Adrenal gland (tissue), 9 donors: ENCODE measurements at regions not wholly inside any gene's neighbourhood (a gene's known extent, or its start where the extent isn't known, plus 50 kb on each side); places are given as distances from the start of the nearest gene placed in this dataset.

Experiments used
- DNase-seq, 7 donors: peaks; one replicate each; pipeline ENCODE4 v3.0.0-alpha.2; 2019 to 2020
- H3K27ac ChIP-seq, 5 donors: fragments of 200-600 bp; sonication (generic) in 4 of 5; 1 replicate in 3 of 5; 2 replicates in 2 of 5; pipeline versions ENCODE4 v1.5.1 to v1.8.0; 2016 to 2020; ENCODE audit warnings: mild to moderate bottlenecking in 1 of 5
- H3K27me3 ChIP-seq: fragments of 200-600 bp; 2 replicates; pipeline ENCODE4 v1.8.0; 2021
- H3K36me3 ChIP-seq, 2 donors: fragments of 200-600 bp; replicated peaks in 1 of 2; 1 replicate in 1 of 2; 2 replicates in 1 of 2; pipeline versions ENCODE4 v1.5.1 to v1.8.0; 2018 to 2022
- H3K4me1 ChIP-seq, 2 donors: fragments of 200-600 bp; replicated peaks in 1 of 2; 1 replicate in 1 of 2; 2 replicates in 1 of 2; pipeline versions ENCODE4 v1.5.1 to v1.8.0; 2018 to 2021
- H3K4me3 ChIP-seq, 4 donors: fragments of 200-600 bp; sonication (generic) in 3 of 4; one replicate each; pipeline ENCODE4 v1.5.1; 2016 to 2018
- H3K9me3 ChIP-seq, 3 donors: fragments of 200-600 bp; sonication (generic) in 1 of 3; replicated peaks in 1 of 3; 1 replicate in 2 of 3; 2 replicates in 1 of 3; pipeline versions ENCODE4 v1.5.1 to v1.8.0; 2016 to 2021
- CTCF ChIP-seq, 6 experiments: fragments of 450-650 bp in 4 of 6; fragments of 200-600 bp in 2 of 6; sonication (generic) in 1 of 6; IDR thresholded peaks; 1 replicate in 5 of 6; 2 replicates in 1 of 6; pipeline versions ENCODE4 v1.5.1 to v1.8.0; 2016 to 2021; ENCODE audit warnings: antibody characterized with exemption in 6 of 6, mild to moderate bottlenecking in 2 of 6, moderate library complexity in 1 of 6
- POLR2A ChIP-seq, 2 donors: fragments of 450-650 bp; IDR thresholded peaks; one replicate each; pipeline ENCODE4 v1.6.1; 2017; ENCODE audit warnings: antibody characterized with exemption in 2 of 2, mild to moderate bottlenecking in 2 of 2, moderate library complexity in 1 of 2
- whole genome bisulfite sequencing, 4 donors: extraction: QIAGEN DNeasy Blood & Tissue Kit in 2 of 4; methylation state at CpG; one replicate each; pipeline versions ENCODE4 v1.1.5 to v1.1.7; 2013 to 2017; 5-methylcytosine and 5-hydroxymethylcytosine counted together
- intact Hi-C, 2 donors: fragments of 100-400 bp; cut with DNase I; formaldehyde crosslinking; loops; one replicate each; pipeline versions ENCODE4 v1.14.1 to v1.15.0; 2022 to 2023
- donor health status: healthy with polysubstance abuse.
- donor health status: Bipolar disorder and iron deficiency.
- donor health status: DM: yes; HTN: yes; CAD: no.
- donor health status: DM: no; HTN: no; CAD: no.
- donor health status: DM: no; HTN: no; CAD: no.

- intact Hi-C loops = no loop called here
- Histone ChIP-seq H3K9me3 (no peaks in the 10 kb centered on the region), H3K4me3 (no peak overlapping the region), H3K36me3 (no peaks in the 10 kb centered on the region), H3K27me3 (no peaks in the 10 kb centered on the region), H3K27ac (no peak overlapping the region), H3K4me1 (no peaks in the 10 kb centered on the region)
- DNase-seq = no peak
- TF ChIP-seq POLR2A (IDR thresholded peaks at IDR 0.05) (no peak), CTCF (IDR thresholded peaks at IDR 0.05) (no peak)
- WGBS, 4 donors = 82 to 88% (median 85%) methylated on average over 4 of the region's 4 CpGs
Observed at GRCh38 chr2:180062178-180062577, 55.1 kb upstream of the CWC22 start.

GRCh38 chr2:180061546-180061945 is 54.4 kb upstream of the CWC22 start:
- TF ChIP-seq CTCF (IDR thresholded peaks at IDR 0.05) = no peak
- TF ChIP-seq POLR2A (IDR thresholded peaks at IDR 0.05) = no peak
- Histone ChIP-seq H3K9me3 (no peaks in the 10 kb centered on the region), H3K4me1 (no peaks in the 10 kb centered on the region), H3K36me3 (no peaks in the 10 kb centered on the region), H3K4me3 (no peak overlapping the region), H3K27me3 (no peaks in the 10 kb centered on the region), H3K27ac (no peak overlapping the region)
- DNase-seq = no peak
- 74 to 91% (median 80%) methylated on average over 3 of the region's 3 CpGs for WGBS, 4 donors
- intact Hi-C loops = no loop called here

- no peak overlapping the region for H3K4me3 ChIP-seq
- no peak for TF ChIP-seq POLR2A (IDR thresholded peaks at IDR 0.05)
- TF ChIP-seq CTCF (IDR thresholded peaks at IDR 0.05) = no peak
- intact Hi-C loops = no loop called here
- no peaks in the 10 kb centered on the region for H3K36me3 ChIP-seq
- no peaks in the 10 kb centered on the region for H3K4me1 ChIP-seq
- 70 to 85% (median 81%) methylated on average over 11 of the region's 11 CpGs for WGBS, 4 donors
- no peaks in the 10 kb centered on the region for H3K27me3 ChIP-seq
- no peak overlapping the region for H3K27ac ChIP-seq
- no peak for DNase-seq
- no peaks in the 10 kb centered on the region for H3K9me3 ChIP-seq
Observed at GRCh38 chr2:180061085-180061484, 54.0 kb upstream of the CWC22 start.

- no peaks in the 10 kb centered on the region for H3K9me3 ChIP-seq
- no peaks in the 10 kb centered on the region for H3K4me1 ChIP-seq
- no peak overlapping the region for H3K27ac ChIP-seq
- no peaks in the 10 kb centered on the region for H3K36me3 ChIP-seq
- H3K4me3 ChIP-seq = no peak overlapping the region
- DNase-seq = no peak
- TF ChIP-seq CTCF (IDR thresholded peaks at IDR 0.05) = no peak
- no peak for TF ChIP-seq POLR2A (IDR thresholded peaks at IDR 0.05)
- H3K27me3 ChIP-seq = no peaks in the 10 kb centered on the region
- whole genome bisulfite sequencing, 4 donors = 80 to 92% (median 84%) methylated on average over 4 of the region's 4 CpGs
- intact Hi-C loops = no loop called here
Observed at GRCh38 chr2:180058993-180059392, 51.9 kb upstream of the CWC22 start.
